ENCODE measurements at regions not wholly inside any gene's neighbourhood (a gene's known extent, or its start where the extent isn't known, plus 50 kb on each side); places are given as distances from the start of the nearest gene placed in this dataset.

DNA sequence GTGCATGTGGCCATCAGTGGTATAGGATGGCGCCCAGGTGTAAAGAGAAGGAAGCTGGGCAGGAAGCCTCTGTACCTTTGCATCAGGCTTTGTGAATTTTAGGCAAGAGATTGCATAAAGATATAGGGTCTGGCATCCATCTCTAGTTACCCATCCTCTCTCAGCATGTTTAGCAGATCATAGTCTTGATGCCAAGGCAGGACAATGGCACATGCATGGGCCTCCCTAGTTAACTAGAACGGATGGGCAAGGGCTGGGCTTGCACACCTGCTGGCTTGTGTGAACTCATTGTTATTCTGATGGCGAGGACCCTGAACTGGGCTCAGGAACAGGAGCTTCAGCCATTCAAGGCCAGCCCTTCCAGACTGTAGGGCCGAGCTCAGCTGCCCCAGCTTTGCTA is 229.2 kb upstream of the NCAM1 start:
- FAIRE-seq: no peak
- ChIA-PET CTCF (no interaction called here), POLR2A (no interaction called here)
- Histone ChIP-seq H3K36me3 (ENCODE audit: control insufficient read depth in 2 of 2, extremely low read depth in 1 of 2, insufficient read depth in 2 of 2, low read length in 2 of 2) (no peaks in the 10 kb centered on the region), H3K4me3 (replicated peaks in 1 of 3; ENCODE audit: insufficient read depth in 1 of 3, low read depth in 1 of 3, low read length in 3 of 3) (no peak overlapping the region), H3K79me2 (ENCODE audit: control insufficient read depth, insufficient read depth, low read length) (no peaks in the 10 kb centered on the region), H4K20me1 (replicated peaks; ENCODE audit: control insufficient read depth, extremely low read depth, insufficient read depth, low read length) (no peaks in the 10 kb centered on the region), H3K27me3 (ENCODE audit: control insufficient read depth in 2 of 2, insufficient read depth in 2 of 2, low read length in 2 of 2) (no peaks in the 10 kb centered on the region), H3K27ac (ENCODE audit: insufficient read depth, low read depth, low read length) (no peak overlapping the region), H3K9ac (replicated peaks; ENCODE audit: extremely low read depth, insufficient read depth, low read length) (no peak overlapping the region), H3K4me2 (ENCODE audit: insufficient read depth, low read length) (no peak overlapping the region), H2AFZ (ENCODE audit: low read depth, low read length) (no peak overlapping the region), H3K9me1 (replicated peaks; ENCODE audit: control insufficient read depth, extremely low read depth, insufficient read depth, low read length) (no peaks in the 10 kb centered on the region), H3K9me3 (replicated peaks; ENCODE audit: control insufficient read depth, insufficient read depth, low read length) (peaks cover 2% of the 10 kb centered on the region), H3K4me1 (ENCODE audit: control insufficient read depth, extremely low read depth, insufficient read depth, low read length) (no peaks in the 10 kb centered on the region)
- no TSS peak for BruUV-seq (replicated peaks)
- dilution Hi-C loops (cut with MboI; ENCODE audit: extremely low pct_ligation_motif_present, low sequenced_read_pairs) (no loop called here), intact Hi-C loops (cut with micrococcal nuclease) (no loop called here)
- DNase-seq (ENCODE audit: low read depth, low spot score): no peak
- TF ChIP-seq EZH2 (IDR thresholded peaks at IDR 0.05; ENCODE audit: borderline replicate concordance, low read depth, low read length, severe bottlenecking): no peak
- no peak for TF ChIP-seq GATA2 (IDR thresholded peaks at IDR 0.05; ENCODE audit: insufficient read depth, insufficient read length, low read depth, low read length)
- no peak for TF ChIP-seq MYC (IDR thresholded peaks at IDR 0.05; ENCODE audit: low read depth, low read length)
- TF ChIP-seq FOS (IDR thresholded peaks at IDR 0.05; ENCODE audit: borderline replicate concordance, insufficient read depth, low read length): no peak
- TF ChIP-seq, protein P1, sequence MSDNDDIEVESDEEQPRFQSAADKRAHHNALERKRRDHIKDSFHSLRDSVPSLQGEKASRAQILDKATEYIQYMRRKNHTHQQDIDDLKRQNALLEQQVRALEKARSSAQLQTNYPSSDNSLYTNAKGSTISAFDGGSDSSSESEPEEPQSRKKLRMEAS (IDR thresholded peaks at IDR 0.05; ENCODE audit: insufficient read depth, insufficient read length): no peak
- TF ChIP-seq, protein P2, sequence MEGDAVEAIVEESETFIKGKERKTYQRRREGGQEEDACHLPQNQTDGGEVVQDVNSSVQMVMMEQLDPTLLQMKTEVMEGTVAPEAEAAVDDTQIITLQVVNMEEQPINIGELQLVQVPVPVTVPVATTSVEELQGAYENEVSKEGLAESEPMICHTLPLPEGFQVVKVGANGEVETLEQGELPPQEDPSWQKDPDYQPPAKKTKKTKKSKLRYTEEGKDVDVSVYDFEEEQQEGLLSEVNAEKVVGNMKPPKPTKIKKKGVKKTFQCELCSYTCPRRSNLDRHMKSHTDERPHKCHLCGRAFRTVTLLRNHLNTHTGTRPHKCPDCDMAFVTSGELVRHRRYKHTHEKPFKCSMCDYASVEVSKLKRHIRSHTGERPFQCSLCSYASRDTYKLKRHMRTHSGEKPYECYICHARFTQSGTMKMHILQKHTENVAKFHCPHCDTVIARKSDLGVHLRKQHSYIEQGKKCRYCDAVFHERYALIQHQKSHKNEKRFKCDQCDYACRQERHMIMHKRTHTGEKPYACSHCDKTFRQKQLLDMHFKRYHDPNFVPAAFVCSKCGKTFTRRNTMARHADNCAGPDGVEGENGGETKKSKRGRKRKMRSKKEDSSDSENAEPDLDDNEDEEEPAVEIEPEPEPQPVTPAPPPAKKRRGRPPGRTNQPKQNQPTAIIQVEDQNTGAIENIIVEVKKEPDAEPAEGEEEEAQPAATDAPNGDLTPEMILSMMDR (IDR thresholded peaks at IDR 0.05; ENCODE audit: extremely low read depth in 1 of 2, insufficient read depth in 1 of 2, low read depth in 1 of 2, low read length in 2 of 2): no peak

DNA sequence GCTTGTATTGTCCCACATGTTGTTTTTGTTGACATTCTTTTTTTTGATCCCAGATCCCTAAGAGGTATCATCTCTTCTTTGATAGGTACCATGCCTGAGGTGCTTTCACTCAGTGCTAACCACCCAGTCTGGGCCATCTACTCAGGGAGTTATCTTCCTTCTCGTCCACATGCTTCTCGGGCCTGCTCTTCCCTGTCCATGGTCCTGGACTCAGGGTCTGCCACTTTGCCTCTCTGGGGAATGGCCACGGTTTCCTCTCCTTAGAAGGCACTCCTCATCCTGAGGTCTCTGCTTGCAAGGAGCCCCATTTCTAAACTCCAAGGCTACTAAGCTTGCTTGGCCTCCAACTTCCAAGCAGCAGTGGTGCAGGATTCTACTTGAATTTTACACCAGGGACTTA is 227.0 kb upstream of the NCAM1 start:
- no peak for FAIRE-seq
- Histone ChIP-seq H3K79me2 (ENCODE audit: control insufficient read depth, insufficient read depth, low read length) (no peaks in the 10 kb centered on the region), H3K36me3 (ENCODE audit: control insufficient read depth in 2 of 2, extremely low read depth in 1 of 2, insufficient read depth in 2 of 2, low read length in 2 of 2) (no peaks in the 10 kb centered on the region), H3K4me1 (ENCODE audit: control insufficient read depth, extremely low read depth, insufficient read depth, low read length) (no peaks in the 10 kb centered on the region), H3K9ac (replicated peaks; ENCODE audit: extremely low read depth, insufficient read depth, low read length) (no peak overlapping the region), H4K20me1 (replicated peaks; ENCODE audit: control insufficient read depth, extremely low read depth, insufficient read depth, low read length) (no peaks in the 10 kb centered on the region), H3K9me1 (replicated peaks; ENCODE audit: control insufficient read depth, extremely low read depth, insufficient read depth, low read length) (no peaks in the 10 kb centered on the region), H3K4me3 (replicated peaks in 1 of 3; ENCODE audit: insufficient read depth in 1 of 3, low read depth in 1 of 3, low read length in 3 of 3) (no peak overlapping the region), H2AFZ (ENCODE audit: low read depth, low read length) (no peak overlapping the region), H3K4me2 (ENCODE audit: insufficient read depth, low read length) (no peak overlapping the region), H3K27me3 (ENCODE audit: control insufficient read depth in 2 of 2, insufficient read depth in 2 of 2, low read length in 2 of 2) (no peaks in the 10 kb centered on the region), H3K9me3 (replicated peaks; ENCODE audit: control insufficient read depth, insufficient read depth, low read length) (no peaks in the 10 kb centered on the region), H3K27ac (ENCODE audit: insufficient read depth, low read depth, low read length) (no peak overlapping the region)
- intact Hi-C loops (cut with micrococcal nuclease): no loop called here
- POLR2A ChIA-PET: no interaction called here
- BruUV-seq (replicated peaks): no TSS peak
- dilution Hi-C loops (cut with MboI; ENCODE audit: extremely low pct_ligation_motif_present, low sequenced_read_pairs): no loop called here
- DNase-seq (ENCODE audit: low read depth, low spot score): no peak
- CTCF ChIA-PET: no interaction called here
- TF ChIP-seq EZH2 (IDR thresholded peaks at IDR 0.05; ENCODE audit: borderline replicate concordance, low read depth, low read length, severe bottlenecking): no peak
- no peak for TF ChIP-seq JUN (IDR thresholded peaks at IDR 0.05; ENCODE audit: borderline replicate concordance, insufficient read depth, insufficient read length, low read depth)
- TF ChIP-seq, protein P1 (IDR thresholded peaks at IDR 0.05; ENCODE audit: insufficient read depth, insufficient read length): no peak
- no peak for TF ChIP-seq MYC (IDR thresholded peaks at IDR 0.05; ENCODE audit: low read depth, low read length)
- TF ChIP-seq POLR2A (IDR thresholded peaks at IDR 0.05; ENCODE audit: low read depth, low read length): no peak
- no peak for TF ChIP-seq GATA2 (IDR thresholded peaks at IDR 0.05; ENCODE audit: insufficient read depth, insufficient read length, low read depth, low read length)
- TF ChIP-seq, protein P2 (IDR thresholded peaks at IDR 0.05; ENCODE audit: extremely low read depth in 1 of 2, insufficient read depth in 1 of 2, low read depth in 1 of 2, low read length in 2 of 2): no peak
